OCI-LY3 (cell line): ENCODE measurements at regions not wholly inside any gene's neighbourhood (a gene's known extent, or its start where the extent isn't known, plus 50 kb on each side); places are given as distances from the start of the nearest gene placed in this dataset.

ENCODE experiments used
- H2AFZ ChIP-seq: fragments of 200-600, 300-600 bp; shearing (Covaris generic); 2 replicates; pipeline ENCODE4 v1.6.0; 2014; ENCODE audit warnings: antibody characterized with exemption, low read depth, low read length
- H3K27ac ChIP-seq: fragments of 200-600, 300-600 bp; sonication (generic); 2 replicates; pipeline ENCODE4 v1.5.1; 2014; ENCODE audit warnings: mild to moderate bottlenecking, low read length, moderate library complexity, mixed read lengths
- H3K27me3 ChIP-seq: fragments of 200-600, 300-600 bp; sonication (generic); 2 replicates; pipeline ENCODE4 v1.6.1; 2014; ENCODE audit warnings: low read depth, low read length, mixed read lengths
- H3K36me3 ChIP-seq: fragments of 200-600, 300-600 bp; sonication (generic); replicated peaks from 2 replicates; pipeline ENCODE3; 2014; ENCODE audit warnings: low read depth, low read length, mixed read lengths
- H3K4me1 ChIP-seq: fragments of 300-600, 200-600 bp; sonication (generic); 2 replicates; pipeline ENCODE4 v1.6.1; 2014; ENCODE audit warnings: low read length, mixed read lengths
- H3K4me2 ChIP-seq: fragments of 200-600, 300-600 bp; sonication (generic); 2 replicates; pipeline ENCODE4 v1.6.1; 2014; ENCODE audit warnings: low read length, mixed read lengths
- H3K4me3 ChIP-seq: fragments of 300-600, 200-600 bp; sonication (generic); 2 replicates; pipeline ENCODE4 v1.5.1; 2014; ENCODE audit warnings: antibody characterized with exemption, mild to moderate bottlenecking, low read length, moderate library complexity
- H3K79me2 ChIP-seq: fragments of 300-600, 200-600 bp; shearing (Covaris generic); 2 replicates; pipeline ENCODE4 v1.6.1; 2014; ENCODE audit warnings: mild to moderate bottlenecking, low read length, mixed read lengths
- H3K9ac ChIP-seq: fragments of 300-600, 200-600 bp; shearing (Covaris generic); 2 replicates; pipeline ENCODE4 v1.6.0; 2014; ENCODE audit warnings: mild to moderate bottlenecking, low read length, moderate library complexity
- H3K9me3 ChIP-seq: fragments of 200-600, 300-600 bp; shearing (Covaris generic); 2 replicates; pipeline ENCODE4 v1.6.1; 2014; ENCODE audit warnings: low read length, mixed read lengths; ENCODE audit not compliant: insufficient read depth
- H4K20me1 ChIP-seq: fragments of 200-600, 300-600 bp; sonication (generic); 2 replicates; pipeline ENCODE4 v1.6.1; 2016; ENCODE audit warnings: low read length, mixed read lengths; ENCODE audit not compliant: insufficient read depth
- EZH2phosphoT487 ChIP-seq: fragments of 200-600 bp; shearing (Covaris generic); IDR thresholded peaks from 2 replicates; pipeline ENCODE4 v1.6.1; 2018; ENCODE audit warnings: antibody characterized with exemption, mixed run types, low read depth
- TF ChIP-seq, protein P1 (sequence below): fragments of 200-600, 300-600 bp; sonication (generic); IDR thresholded peaks from 2 replicates; pipeline ENCODE4 v1.5.1; 2014; ENCODE audit warnings: antibody characterized with exemption, low read length, low read depth

DNA sequence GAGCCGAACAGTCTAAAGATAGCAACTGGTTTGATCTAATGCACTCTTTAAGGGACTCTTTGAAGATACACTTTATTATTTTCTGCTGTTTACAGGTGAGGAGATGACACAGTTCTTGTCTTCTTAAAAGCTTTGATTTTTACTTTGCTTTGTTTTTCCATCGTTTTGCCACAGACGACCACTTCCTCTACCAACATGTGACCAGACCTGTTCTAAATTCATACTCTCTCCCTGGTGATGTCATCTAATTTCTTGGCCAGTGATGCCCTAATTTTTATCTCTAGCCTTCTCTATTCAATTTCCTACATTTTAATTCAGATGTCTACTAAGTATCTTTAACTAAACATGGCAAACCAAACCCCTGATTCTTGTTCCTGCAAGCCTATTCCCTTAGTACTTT, 583.4 kb upstream of the ITGA1 start:
- no peaks in the 10 kb centered on the region for H3K27me3 ChIP-seq
- no peaks in the 10 kb centered on the region for H3K9me3 ChIP-seq
- no peaks in the 10 kb centered on the region for H4K20me1 ChIP-seq
- H3K4me1 ChIP-seq, result no peaks in the 10 kb centered on the region
- H3K36me3 ChIP-seq, result no peaks in the 10 kb centered on the region
- no peak overlapping the region for H3K27ac ChIP-seq
- no peaks in the 10 kb centered on the region for H3K79me2 ChIP-seq
- H3K4me3 ChIP-seq, result no peak overlapping the region
- TF ChIP-seq EZH2phosphoT487, result no peak
- TF ChIP-seq, protein P1, sequence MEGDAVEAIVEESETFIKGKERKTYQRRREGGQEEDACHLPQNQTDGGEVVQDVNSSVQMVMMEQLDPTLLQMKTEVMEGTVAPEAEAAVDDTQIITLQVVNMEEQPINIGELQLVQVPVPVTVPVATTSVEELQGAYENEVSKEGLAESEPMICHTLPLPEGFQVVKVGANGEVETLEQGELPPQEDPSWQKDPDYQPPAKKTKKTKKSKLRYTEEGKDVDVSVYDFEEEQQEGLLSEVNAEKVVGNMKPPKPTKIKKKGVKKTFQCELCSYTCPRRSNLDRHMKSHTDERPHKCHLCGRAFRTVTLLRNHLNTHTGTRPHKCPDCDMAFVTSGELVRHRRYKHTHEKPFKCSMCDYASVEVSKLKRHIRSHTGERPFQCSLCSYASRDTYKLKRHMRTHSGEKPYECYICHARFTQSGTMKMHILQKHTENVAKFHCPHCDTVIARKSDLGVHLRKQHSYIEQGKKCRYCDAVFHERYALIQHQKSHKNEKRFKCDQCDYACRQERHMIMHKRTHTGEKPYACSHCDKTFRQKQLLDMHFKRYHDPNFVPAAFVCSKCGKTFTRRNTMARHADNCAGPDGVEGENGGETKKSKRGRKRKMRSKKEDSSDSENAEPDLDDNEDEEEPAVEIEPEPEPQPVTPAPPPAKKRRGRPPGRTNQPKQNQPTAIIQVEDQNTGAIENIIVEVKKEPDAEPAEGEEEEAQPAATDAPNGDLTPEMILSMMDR, result no peak
- H3K9ac ChIP-seq, result no peak overlapping the region
- no peak overlapping the region for H3K4me2 ChIP-seq
- no peak overlapping the region for H2AFZ ChIP-seq
